ENCODE measurements at regions not wholly inside any gene's neighbourhood (a gene's known extent, or its start where the extent isn't known, plus 50 kb on each side); places are given as distances from the start of the nearest gene placed in this dataset.

GRCh38 chr2:221637851-221638250 is 65.7 kb upstream of the EPHA4 start:
- intact Hi-C loops (cut with DNase I), result no loop called here

DNA sequence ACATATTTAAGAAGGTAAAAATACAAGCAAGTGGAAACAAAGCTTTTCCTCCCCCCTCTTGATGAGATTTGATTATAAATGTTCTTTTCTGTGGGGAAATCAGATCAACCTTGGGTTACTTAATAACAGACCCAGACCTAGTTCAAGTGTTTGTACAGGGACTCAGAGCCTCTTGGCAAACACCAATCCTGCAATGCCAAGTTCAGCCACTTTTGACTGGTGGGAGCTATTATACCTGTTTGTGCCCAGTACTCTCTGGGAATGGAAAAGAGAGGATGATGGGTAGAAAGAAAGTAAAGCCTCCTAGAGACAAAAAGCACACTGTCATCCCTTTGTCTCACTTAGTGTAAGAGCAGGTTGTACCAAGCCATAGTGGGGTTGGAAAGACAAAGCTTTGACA is 63.8 kb upstream of the EPHA4 start:
- TF ChIP-seq POLR2A (IDR thresholded peaks at IDR 0.05) (no peak), CTCF (IDR thresholded peaks at IDR 0.05) (no peak)
- no peaks in the 10 kb centered on the region for H3K9me3 ChIP-seq
- no peaks in the 10 kb centered on the region for H3K36me3 ChIP-seq
- H3K27ac ChIP-seq, result no peak overlapping the region
- H3K27me3 ChIP-seq, result no peaks in the 10 kb centered on the region
- intact Hi-C loops (cut with DNase I), result no loop called here
- ATAC-seq (no peak), DNase-seq (no peak)
- no peak overlapping the region for H3K4me3 ChIP-seq
- H3K4me1 ChIP-seq, result no peaks in the 10 kb centered on the region

More at GRCh38 chr2:221637851-221638250, 65.7 kb upstream of the EPHA4 start:
- H3K27me3 ChIP-seq, result no peaks in the 10 kb centered on the region
- TF ChIP-seq POLR2A (IDR thresholded peaks at IDR 0.05) (no peak), CTCF (IDR thresholded peaks at IDR 0.05) (no peak)
- no peak overlapping the region for H3K27ac ChIP-seq
- no peaks in the 10 kb centered on the region for H3K36me3 ChIP-seq
- H3K9me3 ChIP-seq, result no peaks in the 10 kb centered on the region
- WGBS, 4 donors, result 82 to 91% (median 87%) methylated on average over 2 of the region's 2 CpGs
- H3K4me3 ChIP-seq, result no peak overlapping the region
- no peaks in the 10 kb centered on the region for H3K4me1 ChIP-seq
- ATAC-seq, result no peak
- DNase-seq, result no peak

- ATAC-seq, result no peak
- H3K4me3 ChIP-seq, result no peak overlapping the region
- intact Hi-C loops (cut with DNase I), result no loop called here
Observed at GRCh38 chr2:221629468-221629867, 57.4 kb upstream of the EPHA4 start.

DNA sequence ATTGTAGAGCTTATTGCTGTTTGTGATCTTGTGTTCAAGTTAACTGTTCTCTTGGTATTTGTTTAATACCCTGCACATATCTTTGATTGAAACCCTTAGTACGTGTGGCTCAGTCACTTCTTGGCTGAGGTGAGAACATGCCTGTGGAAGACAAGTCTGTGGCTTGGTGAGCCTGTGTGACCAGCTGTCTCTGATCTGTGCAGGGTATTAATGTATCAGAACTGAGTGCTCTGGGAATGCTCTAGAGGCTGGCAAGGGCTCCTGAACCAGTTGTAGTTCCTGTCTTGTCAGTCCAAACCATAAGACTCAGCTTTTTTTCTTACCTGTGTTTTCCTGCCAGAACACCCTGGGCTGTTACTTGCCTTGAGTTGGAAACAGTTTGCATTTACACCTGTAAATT is 52.4 kb upstream of the EPHA4 start:
- intact Hi-C loops (cut with DNase I), result no loop called here
- peaks cover 0 to 5% (median 0%) of the 10 kb centered on the region in 12 donors for H3K9me3 ChIP-seq
- H3K27ac ChIP-seq, result no peak overlapping the region
- peaks cover 0 to 4% (median 0%) of the 10 kb centered on the region in 12 donors for H3K4me1 ChIP-seq
- H3K27me3 ChIP-seq, result peaks cover 0 to 7% (median 0%) of the 10 kb centered on the region in 9 donors
- WGBS, 4 donors, result 77 to 83% (median 80%) methylated on average over 1 of the region's 1 CpG
- no peak overlapping the region for H3K4me3 ChIP-seq
- ATAC-seq (no peak), DNase-seq (no peak)
- TF ChIP-seq POLR2A (IDR thresholded peaks at IDR 0.05), result no peak
- H3K36me3 ChIP-seq, result no peaks in the 10 kb centered on the region

More at GRCh38 chr2:221629468-221629867, 57.4 kb upstream of the EPHA4 start:
- Histone ChIP-seq H3K27me3 (peaks cover 0 to 7% (median 0%) of the 10 kb centered on the region in 9 donors), H3K27ac (no peak overlapping the region), H3K36me3 (no peaks in the 10 kb centered on the region), H3K4me1 (no peaks in the 10 kb centered on the region), H3K9me3 (no peaks in the 10 kb centered on the region)
- TF ChIP-seq POLR2A (IDR thresholded peaks at IDR 0.05) (no peak), CTCF (IDR thresholded peaks at IDR 0.05) (no peak)
- WGBS, 4 donors, result 76 to 86% (median 79%) methylated on average over 5 of the region's 5 CpGs
- no peak for DNase-seq
